Lower lobe of right lung (tissue), 2 donors: ENCODE measurements at regions not wholly inside any gene's neighbourhood (a gene's known extent, or its start where the extent isn't known, plus 50 kb on each side); places are given as distances from the start of the nearest gene placed in this dataset.

ENCODE experiments used
- ATAC-seq, 2 donors: fragments of 200-7000 bp; cut with Tn5 transposase; one replicate each; pipeline ENCODE4 v1.9.1; 2020 to 2022; ENCODE audit warnings: mild to moderate bottlenecking in 2 of 2, moderate library complexity in 2 of 2
- DNase-seq: peaks from one replicate; pipeline ENCODE4 v3.0.0-alpha.2; 2020
- H3K27ac ChIP-seq: fragments of 200-600 bp; one replicate; pipeline ENCODE4 v1.8.0; 2022
- H3K27me3 ChIP-seq: fragments of 200-600 bp; one replicate; pipeline ENCODE4 v1.8.0; 2022; ENCODE audit warnings: low read depth
- H3K36me3 ChIP-seq: fragments of 200-600 bp; one replicate; pipeline ENCODE4 v1.8.0; 2022; ENCODE audit warnings: mild to moderate bottlenecking
- H3K4me1 ChIP-seq: fragments of 200-600 bp; one replicate; pipeline ENCODE4 v1.8.0; 2022
- H3K4me3 ChIP-seq: fragments of 200-600 bp; one replicate; pipeline ENCODE4 v1.8.0; 2022; ENCODE audit warnings: mild to moderate bottlenecking
- H3K9me3 ChIP-seq: fragments of 200-600 bp; one replicate; pipeline ENCODE4 v1.8.0; 2022
- CTCF ChIP-seq: fragments of 200-600 bp; IDR thresholded peaks from one replicate; pipeline ENCODE4 v1.8.0; 2022; ENCODE audit warnings: antibody characterized with exemption, mild to moderate bottlenecking
- intact Hi-C: fragments of 100-400 bp; cut with DNase I; formaldehyde crosslinking; loops from one replicate; pipeline ENCODE4 v1.11.0; 2022
- donor health status: DM: no; HTN: yes; CAD: no; lungs with severe emphysema.

DNA sequence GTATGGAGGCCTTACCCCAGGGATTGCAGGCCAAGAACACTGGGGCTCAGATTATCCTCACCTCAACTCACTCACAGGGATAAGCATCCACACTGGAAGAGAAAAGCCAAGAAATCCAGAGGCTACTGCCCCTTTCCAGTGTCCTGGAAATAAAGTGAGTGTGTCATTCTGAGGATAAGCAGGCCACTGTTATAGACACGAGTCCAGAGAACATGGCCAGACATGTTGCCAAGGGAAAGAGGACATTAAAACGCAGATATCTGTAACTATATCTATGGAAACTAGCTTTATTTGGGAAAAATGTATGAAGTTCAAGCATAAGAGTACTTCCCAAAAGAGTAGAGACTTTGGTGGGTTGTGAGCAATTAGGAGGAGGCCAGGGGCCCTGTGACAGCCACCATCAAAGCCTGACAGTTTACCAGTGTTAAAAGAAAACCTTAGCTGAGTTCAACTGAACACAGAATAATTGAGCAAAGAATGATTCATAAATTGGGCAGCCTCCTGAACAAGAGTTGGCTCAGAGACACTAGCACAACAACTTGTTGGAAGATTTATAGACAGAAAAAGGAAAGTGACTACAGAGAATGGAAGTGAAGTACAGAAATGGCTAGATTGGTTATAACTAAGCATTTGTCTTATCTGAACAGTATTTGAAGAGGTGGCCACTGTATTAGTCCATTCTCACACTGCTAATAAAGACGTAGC is 1222.2 kb downstream of the STIM2 start:
- Histone ChIP-seq H3K4me1 (no peaks in the 10 kb centered on the region), H3K4me3 (no peak overlapping the region), H3K27ac (no peak overlapping the region), H3K36me3 (no peaks in the 10 kb centered on the region), H3K9me3 (no peaks in the 10 kb centered on the region), H3K27me3 (no peaks in the 10 kb centered on the region)
- intact Hi-C loops = no loop called here
- no peak for ATAC-seq
- TF ChIP-seq CTCF = no peak
- DNase-seq = no peak

- Histone ChIP-seq H3K27ac (no peak overlapping the region), H3K4me1 (no peaks in the 10 kb centered on the region), H3K36me3 (no peaks in the 10 kb centered on the region), H3K9me3 (no peaks in the 10 kb centered on the region), H3K27me3 (no peaks in the 10 kb centered on the region), H3K4me3 (no peak overlapping the region)
- ATAC-seq = no peak
- no peak for DNase-seq
- no peak for TF ChIP-seq CTCF
- intact Hi-C loops = no loop called here
Observed at GRCh38 chr4:28092610-28093009, 1232.0 kb downstream of the STIM2 start.

DNA sequence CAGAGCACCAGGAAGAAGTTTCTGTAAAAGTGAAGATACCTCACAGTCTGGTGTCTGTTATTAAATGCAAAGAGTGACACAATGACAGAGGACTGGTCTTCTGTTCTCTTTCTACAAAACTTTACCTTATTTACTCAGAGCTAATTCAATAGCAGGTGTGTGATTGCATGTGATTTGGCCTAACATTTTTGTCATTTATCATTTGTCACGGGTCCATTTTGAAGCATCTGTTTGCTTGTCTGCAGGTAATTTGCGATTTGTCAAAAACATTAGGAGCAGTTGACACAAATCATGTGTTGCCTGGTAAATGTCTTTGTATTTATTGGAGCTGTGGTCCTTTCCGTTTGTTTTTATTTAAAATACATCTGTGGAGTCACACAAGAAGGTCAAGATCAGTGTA is 1232.4 kb downstream of the STIM2 start:
- no peaks in the 10 kb centered on the region for H3K36me3 ChIP-seq
- H3K27me3 ChIP-seq = no peaks in the 10 kb centered on the region
- H3K9me3 ChIP-seq = no peaks in the 10 kb centered on the region
- TF ChIP-seq CTCF = no peak
- intact Hi-C loops = no loop called here
- no peak overlapping the region for H3K4me3 ChIP-seq
- H3K4me1 ChIP-seq = no peaks in the 10 kb centered on the region
- DNase-seq (no peak), ATAC-seq (no peak)
- H3K27ac ChIP-seq = no peak overlapping the region

- intact Hi-C loops = no loop called here
- no peaks in the 10 kb centered on the region for H3K4me1 ChIP-seq
- DNase-seq = no peak
- no peak for TF ChIP-seq CTCF
- no peaks in the 10 kb centered on the region for H3K36me3 ChIP-seq
- H3K27ac ChIP-seq = no peak overlapping the region
- no peak for ATAC-seq
- H3K27me3 ChIP-seq = no peaks in the 10 kb centered on the region
- H3K4me3 ChIP-seq = no peak overlapping the region
- no peaks in the 10 kb centered on the region for H3K9me3 ChIP-seq
Observed at GRCh38 chr4:28101583-28101982, 1240.9 kb downstream of the STIM2 start.

GRCh38 chr4:28105271-28105859 is 1244.7 kb downstream of the STIM2 start:
- Histone ChIP-seq H3K4me3 (no peak overlapping the region), H3K27me3 (no peaks in the 10 kb centered on the region), H3K36me3 (no peaks in the 10 kb centered on the region), H3K27ac (no peak overlapping the region), H3K4me1 (no peaks in the 10 kb centered on the region), H3K9me3 (no peaks in the 10 kb centered on the region)
- intact Hi-C loops = no loop called here
- no peak for ATAC-seq
- DNase-seq = no peak
- no peak for TF ChIP-seq CTCF
